GM23338 (cell line): ENCODE measurements at regions not wholly inside any gene's neighbourhood (a gene's known extent, or its start where the extent isn't known, plus 50 kb on each side); places are given as distances from the start of the nearest gene placed in this dataset.

Experiments
- ATAC-seq: fragments of 200-7000 bp; cut with Tn5 transposase; 3 replicates; pipeline ENCODE4 v1.9.1; 2020
- DNase-seq: peaks from one replicate; pipeline ENCODE4 v3.0.0-alpha.2; 2015; ENCODE audit warnings: low spot score
- H2AFZ ChIP-seq: fragments of 200-600 bp; sonication (generic); 2 replicates; pipeline ENCODE4 v1.8.0; 2016; ENCODE audit warnings: antibody characterized with exemption, mild to moderate bottlenecking, moderate library complexity
- H3F3A ChIP-seq: fragments of 200-600 bp; sonication (generic); replicated peaks from 2 replicates; pipeline ENCODE4 v1.8.0; 2017; ENCODE audit warnings: antibody characterized with exemption, mixed run types, low read depth
- H3K27ac ChIP-seq: fragments of 200-600 bp; sonication (generic); 2 replicates; pipeline ENCODE4 v1.6.1; 2016; ENCODE audit warnings: low read depth
- H3K27me3 ChIP-seq: fragments of 200-600 bp; sonication (generic); 2 replicates; pipeline ENCODE4 v1.8.0; 2016; ENCODE audit warnings: mild to moderate bottlenecking, mixed run types, moderate library complexity; ENCODE audit not compliant: insufficient read depth
- H3K36me3 ChIP-seq: fragments of 200-600 bp; sonication (generic); 2 replicates; pipeline ENCODE4 v1.8.0; 2016; ENCODE audit warnings: mild to moderate bottlenecking; ENCODE audit not compliant: insufficient read depth
- H3K4me1 ChIP-seq: fragments of 200-600 bp; sonication (generic); 2 replicates; pipeline ENCODE4 v1.8.0; 2016; ENCODE audit warnings: mild to moderate bottlenecking, moderate library complexity; ENCODE audit not compliant: insufficient read depth
- H3K4me2 ChIP-seq: fragments of 200-600 bp; sonication (generic); 2 replicates; pipeline ENCODE4 v1.7.1; 2017; ENCODE audit warnings: mixed run types
- H3K4me3 ChIP-seq: fragments of 200-600 bp; sonication (generic); 2 replicates; pipeline ENCODE4 v1.6.1; 2016; ENCODE audit warnings: mixed run types
- H3K79me2 ChIP-seq: fragments of 200-600 bp; sonication (generic); replicated peaks from 2 replicates; pipeline ENCODE4 v1.8.0; 2017; ENCODE audit warnings: mild to moderate bottlenecking; ENCODE audit not compliant: insufficient read depth
- H3K9me2 ChIP-seq: fragments of 200-600 bp; sonication (generic); 2 replicates; pipeline ENCODE4 v1.8.0; 2017; ENCODE audit not compliant: insufficient read depth
- H4K20me1 ChIP-seq: fragments of 200-600 bp; sonication (generic); replicated peaks from 2 replicates; pipeline ENCODE4 v1.8.0; 2017; ENCODE audit warnings: mild to moderate bottlenecking; ENCODE audit not compliant: insufficient read depth
- H3K27ac Mint-ChIP-seq: 2 replicates; pipeline ENCODE4 v1.8.0; 2020; ENCODE audit warnings: inconsistent platforms, mild to moderate bottlenecking, moderate library complexity, mixed read lengths
- H3K27me3 Mint-ChIP-seq: 3 replicates; pipeline ENCODE4 v1.8.0; 2022; ENCODE audit warnings: low read depth, mild to moderate bottlenecking, moderate library complexity, mixed read lengths, inconsistent platforms; ENCODE audit not compliant: insufficient read depth, poor library complexity
- H3K36me3 Mint-ChIP-seq: 3 replicates; pipeline ENCODE4 v1.8.0; 2021; ENCODE audit warnings: low read depth, mild to moderate bottlenecking, inconsistent platforms, moderate library complexity, mixed read lengths
- H3K4me1 Mint-ChIP-seq: 3 replicates; pipeline ENCODE4 v1.8.0; 2020; ENCODE audit warnings: mild to moderate bottlenecking, inconsistent platforms, mixed read lengths
- H3K4me3 Mint-ChIP-seq: 3 replicates; pipeline ENCODE4 v1.8.0; 2021; ENCODE audit warnings: moderate library complexity, mild to moderate bottlenecking, inconsistent platforms, mixed read lengths
- H3K9me3 Mint-ChIP-seq: 3 replicates; pipeline ENCODE4 v1.8.0; 2020; ENCODE audit warnings: moderate library complexity, mild to moderate bottlenecking, inconsistent platforms, mixed read lengths
- CREB1 ChIP-seq: fragments of 250-450 bp; sonication (Bioruptor Pico); IDR thresholded peaks from 2 replicates; pipeline ENCODE4 v1.5.0; 2020; ENCODE audit warnings: low read depth, mild to moderate bottlenecking, moderate library complexity
- CTCF ChIP-seq, 2 experiments: fragments of 200-600 bp in 1 of 2; sonication (generic) in 1 of 2; conservative IDR thresholded peaks; 2 replicates each; pipeline versions ENCODE4 v1.5.1 to v1.6.1; 2016 to 2017; ENCODE audit warnings: antibody characterized with exemption in 2 of 2, low read depth in 2 of 2, mild to moderate bottlenecking in 2 of 2, moderate library complexity in 1 of 2
- EZH2 ChIP-seq: fragments of 200-600 bp; sonication (generic); IDR thresholded peaks from one replicate; pipeline ENCODE4 v1.8.0; 2017; ENCODE audit warnings: antibody characterized with exemption, mild to moderate bottlenecking, low read depth; ENCODE audit not compliant: unreplicated experiment
- EZH2phosphoT487 ChIP-seq: fragments of 200-600 bp; sonication (generic); IDR thresholded peaks from one replicate; pipeline ENCODE4 v1.8.1; 2018; ENCODE audit warnings: antibody characterized with exemption; ENCODE audit not compliant: unreplicated experiment
- JUNB ChIP-seq: IDR thresholded peaks from one replicate; pipeline ENCODE4 v1.6.1; 2016; ENCODE audit warnings: antibody characterized with exemption; ENCODE audit not compliant: unreplicated experiment
- NANOG ChIP-seq: IDR thresholded peaks from 2 replicates; pipeline ENCODE4 v1.6.1; 2016; ENCODE audit warnings: antibody characterized with exemption, borderline replicate concordance
- POLR2AphosphoS5 ChIP-seq: IDR thresholded peaks from 2 replicates; pipeline ENCODE4 v1.6.1; 2016; ENCODE audit warnings: antibody characterized with exemption, low read depth
- ZNF114 ChIP-seq: fragments of 250-450 bp; sonication (Bioruptor Pico); IDR thresholded peaks from 2 replicates; pipeline ENCODE4 v1.5.0; 2020; ENCODE audit warnings: mild to moderate bottlenecking, moderate library complexity
- ZNF331 ChIP-seq: fragments of 250-450 bp; sonication (Bioruptor Pico); IDR thresholded peaks from 2 replicates; pipeline ENCODE4 v1.5.0; 2020; ENCODE audit warnings: low read depth, mild to moderate bottlenecking, moderate library complexity
- TF ChIP-seq, protein P1 (sequence below): IDR thresholded peaks from 2 replicates; pipeline ENCODE4 v1.6.1; 2016; ENCODE audit warnings: antibody characterized with exemption
- TF ChIP-seq, protein P2 (sequence below): IDR thresholded peaks from one replicate; pipeline ENCODE4 v1.6.1; 2018; ENCODE audit warnings: antibody characterized with exemption; ENCODE audit not compliant: unreplicated experiment

GRCh38 chr13:57017357-57017756, 123.4 kb upstream of the PRR20A start (continued):
- TF ChIP-seq, protein P1, sequence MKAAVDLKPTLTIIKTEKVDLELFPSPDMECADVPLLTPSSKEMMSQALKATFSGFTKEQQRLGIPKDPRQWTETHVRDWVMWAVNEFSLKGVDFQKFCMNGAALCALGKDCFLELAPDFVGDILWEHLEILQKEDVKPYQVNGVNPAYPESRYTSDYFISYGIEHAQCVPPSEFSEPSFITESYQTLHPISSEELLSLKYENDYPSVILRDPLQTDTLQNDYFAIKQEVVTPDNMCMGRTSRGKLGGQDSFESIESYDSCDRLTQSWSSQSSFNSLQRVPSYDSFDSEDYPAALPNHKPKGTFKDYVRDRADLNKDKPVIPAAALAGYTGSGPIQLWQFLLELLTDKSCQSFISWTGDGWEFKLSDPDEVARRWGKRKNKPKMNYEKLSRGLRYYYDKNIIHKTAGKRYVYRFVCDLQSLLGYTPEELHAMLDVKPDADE, result no peak
- no peak for TF ChIP-seq EZH2phosphoT487
- no peak for TF ChIP-seq POLR2AphosphoS5
- TF ChIP-seq ZNF114 (CRISPR knock-in tag), result no peak
- TF ChIP-seq EZH2, result no peak
- no peak for TF ChIP-seq CREB1 (CRISPR knock-in tag)
- TF ChIP-seq ZNF331 (CRISPR knock-in tag), result no peak
- no peak for TF ChIP-seq NANOG
- no peak for TF ChIP-seq JUNB

DNA sequence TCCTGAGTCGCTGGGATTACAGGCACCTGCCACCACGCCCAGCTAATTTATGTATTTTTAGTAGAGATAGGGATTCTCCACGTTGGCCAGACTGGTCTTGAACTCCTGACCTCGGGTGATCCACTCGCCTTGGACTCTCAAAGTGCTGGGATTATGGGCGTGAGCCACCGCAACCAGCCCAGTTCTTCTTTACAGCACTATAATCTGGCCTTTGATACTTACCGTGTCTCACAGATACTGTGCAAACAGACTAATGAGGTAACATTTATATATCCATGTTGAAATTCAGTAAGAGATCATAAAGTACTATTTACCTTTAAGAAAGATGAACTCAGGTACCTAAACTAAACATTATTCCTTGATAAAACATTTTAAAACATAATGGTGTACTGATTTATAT, 121.8 kb upstream of the PRR20A start:
- DNase-seq (no peak), ATAC-seq (no peak)
- H4K20me1 ChIP-seq, result no peaks in the 10 kb centered on the region
- H3K27ac Mint-ChIP-seq, result no peak overlapping the region
- H3K4me3 Mint-ChIP-seq, result no peak overlapping the region
- H3K4me1 ChIP-seq, result no peaks in the 10 kb centered on the region
- no peak overlapping the region for H3K4me3 ChIP-seq
- no peaks in the 10 kb centered on the region for H3K36me3 Mint-ChIP-seq
- H2AFZ ChIP-seq, result no peak overlapping the region
- no peaks in the 10 kb centered on the region for H3K9me2 ChIP-seq
- H3K27me3 ChIP-seq, result no peaks in the 10 kb centered on the region
- H3K27me3 Mint-ChIP-seq, result no peaks in the 10 kb centered on the region
- H3K36me3 ChIP-seq, result no peaks in the 10 kb centered on the region
- H3K4me1 Mint-ChIP-seq, result no peaks in the 10 kb centered on the region
- no peaks in the 10 kb centered on the region for H3F3A ChIP-seq
- no peaks in the 10 kb centered on the region for H3K9me3 Mint-ChIP-seq
- no peak overlapping the region for H3K4me2 ChIP-seq
- no peaks in the 10 kb centered on the region for H3K79me2 ChIP-seq
- no peak overlapping the region for H3K27ac ChIP-seq
- TF ChIP-seq EZH2 (no peak), ZNF114 (CRISPR knock-in tag) (no peak), EZH2phosphoT487 (no peak), CTCF (conservative IDR thresholded peaks at IDR 0.05; ENCODE audit: low read depth in 2 of 2) (no peak), CREB1 (CRISPR knock-in tag) (no peak), JUNB (no peak)
- TF ChIP-seq, protein P2, sequence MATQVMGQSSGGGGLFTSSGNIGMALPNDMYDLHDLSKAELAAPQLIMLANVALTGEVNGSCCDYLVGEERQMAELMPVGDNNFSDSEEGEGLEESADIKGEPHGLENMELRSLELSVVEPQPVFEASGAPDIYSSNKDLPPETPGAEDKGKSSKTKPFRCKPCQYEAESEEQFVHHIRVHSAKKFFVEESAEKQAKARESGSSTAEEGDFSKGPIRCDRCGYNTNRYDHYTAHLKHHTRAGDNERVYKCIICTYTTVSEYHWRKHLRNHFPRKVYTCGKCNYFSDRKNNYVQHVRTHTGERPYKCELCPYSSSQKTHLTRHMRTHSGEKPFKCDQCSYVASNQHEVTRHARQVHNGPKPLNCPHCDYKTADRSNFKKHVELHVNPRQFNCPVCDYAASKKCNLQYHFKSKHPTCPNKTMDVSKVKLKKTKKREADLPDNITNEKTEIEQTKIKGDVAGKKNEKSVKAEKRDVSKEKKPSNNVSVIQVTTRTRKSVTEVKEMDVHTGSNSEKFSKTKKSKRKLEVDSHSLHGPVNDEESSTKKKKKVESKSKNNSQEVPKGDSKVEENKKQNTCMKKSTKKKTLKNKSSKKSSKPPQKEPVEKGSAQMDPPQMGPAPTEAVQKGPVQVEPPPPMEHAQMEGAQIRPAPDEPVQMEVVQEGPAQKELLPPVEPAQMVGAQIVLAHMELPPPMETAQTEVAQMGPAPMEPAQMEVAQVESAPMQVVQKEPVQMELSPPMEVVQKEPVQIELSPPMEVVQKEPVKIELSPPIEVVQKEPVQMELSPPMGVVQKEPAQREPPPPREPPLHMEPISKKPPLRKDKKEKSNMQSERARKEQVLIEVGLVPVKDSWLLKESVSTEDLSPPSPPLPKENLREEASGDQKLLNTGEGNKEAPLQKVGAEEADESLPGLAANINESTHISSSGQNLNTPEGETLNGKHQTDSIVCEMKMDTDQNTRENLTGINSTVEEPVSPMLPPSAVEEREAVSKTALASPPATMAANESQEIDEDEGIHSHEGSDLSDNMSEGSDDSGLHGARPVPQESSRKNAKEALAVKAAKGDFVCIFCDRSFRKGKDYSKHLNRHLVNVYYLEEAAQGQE, result no peak
- TF ChIP-seq, protein P1, result no peak
